Endothelial cell of umbilical vein (primary cell): ENCODE measurements at regions not wholly inside any gene's neighbourhood (a gene's known extent, or its start where the extent isn't known, plus 50 kb on each side); places are given as distances from the start of the nearest gene placed in this dataset.

Experiments
- BruUV-seq: library from RNA; stranded (reverse); fragments of 400-500 nt; replicated peaks from 2 replicates; lab custom pipeline; 2021; lab: Mats Ljungman, UMichigan
- CTCF ChIA-PET: fragments of 300-600, 350-600 bp; sonication (Branson Sonifier 250); formaldehyde crosslinking; loops from one replicate; lab custom pipeline; 2021; ENCODE audit warnings: antibody characterized with exemption, inconsistent platforms; lab: Charles Lee
- POLR2A ChIA-PET: fragments of 300-600, 350-600 bp; sonication (Branson Sonifier 250); formaldehyde crosslinking; loops from one replicate; lab custom pipeline; 2021; ENCODE audit warnings: antibody characterized with exemption, inconsistent platforms; lab: Charles Lee
- DNase-seq: peaks from one replicate; pipeline ENCODE4 v3.0.0-alpha.2; 2011; ENCODE audit warnings: low read depth, low spot score
- FAIRE-seq: peaks from 2 replicates; lab custom pipeline; 2011; peaks lifted over from hg19 to GRCh38; lab: Jason Lieb, UNC
- H2AFZ ChIP-seq: 2 replicates; pipeline ENCODE4 v1.6.0; 2012; ENCODE audit warnings: low read depth, low read length, control low read depth, inconsistent platforms
- H3K27ac ChIP-seq: 2 replicates; pipeline ENCODE4 v1.5.1; 2011; ENCODE audit warnings: low read depth, mild to moderate bottlenecking, control low read depth, low read length, moderate library complexity; ENCODE audit not compliant: insufficient read depth
- H3K27me3 ChIP-seq, 2 experiments: 2 replicates each; pipeline versions ENCODE4 v1.6.0 to v1.6.1; 2011; ENCODE audit warnings: low read length in 2 of 2, mixed read lengths in 1 of 2; ENCODE audit not compliant: control insufficient read depth in 2 of 2, insufficient read depth in 2 of 2
- H3K36me3 ChIP-seq, 2 experiments: 2 replicates in 1 of 2; 3 replicates in 1 of 2; pipeline ENCODE4 v1.5.1; 2011; ENCODE audit warnings: low read length in 2 of 2, mild to moderate bottlenecking in 1 of 2, moderate library complexity in 1 of 2; ENCODE audit not compliant: control insufficient read depth in 2 of 2, insufficient read depth in 2 of 2; ENCODE audit errors: extremely low read depth in 1 of 2
- H3K4me1 ChIP-seq: 3 replicates; pipeline ENCODE4 v1.5.1; 2011; ENCODE audit warnings: mild to moderate bottlenecking, low read length; ENCODE audit not compliant: control insufficient read depth, insufficient read depth; ENCODE audit errors: extremely low read depth
- H3K4me2 ChIP-seq: 2 replicates; pipeline ENCODE4 v1.6.1; 2011; ENCODE audit warnings: low read length, control low read depth, mixed read lengths; ENCODE audit not compliant: insufficient read depth
- H3K4me3 ChIP-seq, 3 experiments: fragments of 200-600 bp in 1 of 3; sonication (generic), shearing (Covaris generic) in 1 of 3; replicated peaks in 1 of 3; 2 replicates each; pipeline ENCODE4 v1.5.1; 2011 to 2016; ENCODE audit warnings: control low read depth in 3 of 3, low read length in 3 of 3, mild to moderate bottlenecking in 2 of 3, inconsistent platforms in 1 of 3, low read depth in 1 of 3, moderate library complexity in 1 of 3; ENCODE audit not compliant: insufficient read depth in 1 of 3
- H3K79me2 ChIP-seq: 2 replicates; pipeline ENCODE4 v1.6.0; 2012; ENCODE audit warnings: low read length, inconsistent platforms; ENCODE audit not compliant: control insufficient read depth, insufficient read depth
- H3K9ac ChIP-seq: replicated peaks from 2 replicates; pipeline ENCODE3; 2011; ENCODE audit warnings: low read length, control low read depth; ENCODE audit not compliant: insufficient read depth; ENCODE audit errors: extremely low read depth
- H3K9me1 ChIP-seq: replicated peaks from 3 replicates; pipeline ENCODE4 v1.6.0; 2011; ENCODE audit warnings: mild to moderate bottlenecking, low read length; ENCODE audit not compliant: control insufficient read depth, insufficient read depth; ENCODE audit errors: extremely low read depth
- H3K9me3 ChIP-seq: replicated peaks from 2 replicates; pipeline ENCODE4 v1.5.1; 2012; ENCODE audit warnings: low read length, inconsistent platforms; ENCODE audit not compliant: control insufficient read depth, insufficient read depth
- H4K20me1 ChIP-seq: replicated peaks from 2 replicates; pipeline ENCODE3; 2011; ENCODE audit warnings: mild to moderate bottlenecking, low read length; ENCODE audit not compliant: control insufficient read depth, insufficient read depth; ENCODE audit errors: extremely low read depth
- EZH2 ChIP-seq: IDR thresholded peaks from 2 replicates; pipeline ENCODE4 v1.6.1; 2012; ENCODE audit warnings: borderline replicate concordance, low read depth, mild to moderate bottlenecking, moderate library complexity, low read length, inconsistent platforms; ENCODE audit not compliant: severe bottlenecking
- FOS ChIP-seq: IDR thresholded peaks from 2 replicates; pipeline ENCODE4 v1.6.1; 2011; ENCODE audit warnings: mild to moderate bottlenecking, low read length, moderate library complexity, borderline replicate concordance; ENCODE audit not compliant: insufficient read depth
- GATA2 ChIP-seq: IDR thresholded peaks from 2 replicates; pipeline ENCODE4 v1.7.0; 2011; ENCODE audit warnings: low read depth, mild to moderate bottlenecking, moderate library complexity, mixed read lengths, low read length; ENCODE audit not compliant: insufficient read length, insufficient read depth
- JUN ChIP-seq: IDR thresholded peaks from 2 replicates; pipeline ENCODE4 v1.6.1; 2011; ENCODE audit warnings: borderline replicate concordance, low read depth; ENCODE audit not compliant: insufficient read length, insufficient read depth
- MYC ChIP-seq: IDR thresholded peaks from one replicate; pipeline ENCODE4 v1.6.1; 2011; ENCODE audit warnings: mild to moderate bottlenecking, low read depth, low read length
- POLR2A ChIP-seq: IDR thresholded peaks from 2 replicates; pipeline ENCODE4 v1.6.1; 2012; ENCODE audit warnings: low read depth, mild to moderate bottlenecking, control low read depth, low read length
- POLR2AphosphoS5 ChIP-seq: IDR thresholded peaks from 2 replicates; pipeline ENCODE4 v1.6.1; 2012; ENCODE audit warnings: low read depth, mild to moderate bottlenecking, control low read depth, low read length, moderate library complexity; ENCODE audit not compliant: insufficient read depth
- dilution Hi-C: fragments of 300-500 bp; cut with MboI; formaldehyde crosslinking; loops from one replicate; pipeline ENCODE4 v1.15.0; 2019; ENCODE audit warnings: low sequenced_read_pairs; ENCODE audit not compliant: extremely low pct_ligation_motif_present
- intact Hi-C: fragments of 100-400 bp; cut with micrococcal nuclease; formaldehyde crosslinking; loops from one replicate; pipeline ENCODE4 v1.10.0; 2022
- TF ChIP-seq, protein P1 (sequence below): IDR thresholded peaks from 2 replicates; pipeline ENCODE4 v1.6.1; 2011; ENCODE audit not compliant: insufficient read depth, insufficient read length
- TF ChIP-seq, protein P2 (sequence below), 2 donors: IDR thresholded peaks; 1 replicate in 1 of 2; 2 replicates in 1 of 2; pipeline ENCODE4 v1.5.1; 2011; ENCODE audit warnings: low read length in 2 of 2, mild to moderate bottlenecking in 2 of 2, moderate library complexity in 2 of 2, control low read depth in 1 of 2, inconsistent platforms in 1 of 2, low read depth in 1 of 2; ENCODE audit not compliant: insufficient read depth in 1 of 2; ENCODE audit errors: extremely low read depth in 1 of 2

DNA sequence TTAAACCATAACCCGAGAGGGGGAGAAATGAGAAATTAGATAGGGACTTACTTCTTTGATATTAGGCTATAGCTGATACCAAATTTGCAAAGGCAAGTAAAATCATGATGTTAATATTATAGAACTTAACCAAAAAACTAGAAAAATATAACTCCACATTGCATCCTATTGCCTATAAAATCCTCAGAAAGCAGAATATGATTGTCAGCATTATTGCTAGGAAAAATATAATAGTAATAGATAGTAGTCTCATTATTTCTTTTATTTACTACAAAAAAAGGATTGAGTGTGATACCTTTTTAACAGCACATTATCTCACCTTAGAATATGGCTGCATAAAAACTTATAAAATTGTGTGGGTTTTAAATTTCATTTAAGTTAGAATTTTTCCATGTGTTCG, 206.5 kb upstream of the CDIN1 start:
- H3K27me3 ChIP-seq: no peaks in the 10 kb centered on the region
- no peak overlapping the region for H3K27ac ChIP-seq
- BruUV-seq: no TSS peak
- TF ChIP-seq, protein P1, sequence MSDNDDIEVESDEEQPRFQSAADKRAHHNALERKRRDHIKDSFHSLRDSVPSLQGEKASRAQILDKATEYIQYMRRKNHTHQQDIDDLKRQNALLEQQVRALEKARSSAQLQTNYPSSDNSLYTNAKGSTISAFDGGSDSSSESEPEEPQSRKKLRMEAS: no peak
- TF ChIP-seq MYC: no peak
- TF ChIP-seq POLR2A: no peak
- TF ChIP-seq GATA2: no peak
- TF ChIP-seq POLR2AphosphoS5: no peak
- TF ChIP-seq, protein P2, sequence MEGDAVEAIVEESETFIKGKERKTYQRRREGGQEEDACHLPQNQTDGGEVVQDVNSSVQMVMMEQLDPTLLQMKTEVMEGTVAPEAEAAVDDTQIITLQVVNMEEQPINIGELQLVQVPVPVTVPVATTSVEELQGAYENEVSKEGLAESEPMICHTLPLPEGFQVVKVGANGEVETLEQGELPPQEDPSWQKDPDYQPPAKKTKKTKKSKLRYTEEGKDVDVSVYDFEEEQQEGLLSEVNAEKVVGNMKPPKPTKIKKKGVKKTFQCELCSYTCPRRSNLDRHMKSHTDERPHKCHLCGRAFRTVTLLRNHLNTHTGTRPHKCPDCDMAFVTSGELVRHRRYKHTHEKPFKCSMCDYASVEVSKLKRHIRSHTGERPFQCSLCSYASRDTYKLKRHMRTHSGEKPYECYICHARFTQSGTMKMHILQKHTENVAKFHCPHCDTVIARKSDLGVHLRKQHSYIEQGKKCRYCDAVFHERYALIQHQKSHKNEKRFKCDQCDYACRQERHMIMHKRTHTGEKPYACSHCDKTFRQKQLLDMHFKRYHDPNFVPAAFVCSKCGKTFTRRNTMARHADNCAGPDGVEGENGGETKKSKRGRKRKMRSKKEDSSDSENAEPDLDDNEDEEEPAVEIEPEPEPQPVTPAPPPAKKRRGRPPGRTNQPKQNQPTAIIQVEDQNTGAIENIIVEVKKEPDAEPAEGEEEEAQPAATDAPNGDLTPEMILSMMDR (IDR thresholded peaks at IDR 0.05; ENCODE audit: extremely low read depth in 1 of 2, insufficient read depth in 1 of 2, low read depth in 1 of 2, low read length in 2 of 2): no peak
- TF ChIP-seq EZH2: no peak
- no peak for TF ChIP-seq FOS
- no peak for TF ChIP-seq JUN
- FAIRE-seq (no peak), DNase-seq (no peak)
- no peaks in the 10 kb centered on the region for H3K79me2 ChIP-seq
- H4K20me1 ChIP-seq: no peaks in the 10 kb centered on the region
- H3K9me3 ChIP-seq: no peaks in the 10 kb centered on the region
- H3K4me2 ChIP-seq: no peak overlapping the region
- H3K4me3 ChIP-seq: no peak overlapping the region
- POLR2A ChIA-PET: no interaction called here
- no peak overlapping the region for H2AFZ ChIP-seq
- no peaks in the 10 kb centered on the region for H3K9me1 ChIP-seq
- dilution Hi-C loops: no loop called here
- CTCF ChIA-PET: interaction anchor here (1.1 to 1.4 kb wide), 2 partner anchors 10 to 621 kb away, joined by 3 to 6 read pairs; no protein-coding TSS in a partner anchor
- intact Hi-C loops: no loop called here
- H3K9ac ChIP-seq: no peak overlapping the region
- H3K36me3 ChIP-seq: no peaks in the 10 kb centered on the region
- H3K4me1 ChIP-seq: peaks cover 28% of the 10 kb centered on the region
